PC-3 (cell line): ENCODE measurements at regions not wholly inside any gene's neighbourhood (a gene's known extent, or its start where the extent isn't known, plus 50 kb on each side); places are given as distances from the start of the nearest gene placed in this dataset.

Experiments used
- CTCF ChIP-seq: fragments of 300-600 bp; sonication (generic); conservative IDR thresholded peaks from 2 replicates; pipeline ENCODE4 v1.5.1; 2017; ENCODE audit warnings: antibody characterized with exemption, low read depth, mild to moderate bottlenecking, low read length
- EZH2 ChIP-seq: fragments of 300-600 bp; sonication (generic); IDR thresholded peaks from one replicate; pipeline ENCODE4 v1.6.1; 2017; ENCODE audit warnings: antibody characterized with exemption, mild to moderate bottlenecking, low read length; ENCODE audit not compliant: unreplicated experiment
- EZH2phosphoT487 ChIP-seq: fragments of 300-600 bp; sonication (generic); IDR thresholded peaks from 2 replicates; pipeline ENCODE4 v1.6.1; 2018; ENCODE audit warnings: mild to moderate bottlenecking, antibody characterized with exemption, low read length, borderline replicate concordance

GRCh38 chr2:207266648-207267047 lies 100.9 kb upstream of the KLF7 start:
- TF ChIP-seq EZH2 (no peak), CTCF (no peak), EZH2phosphoT487 (no peak)
